NCI-H82 (cell line): ENCODE measurements at regions not wholly inside any gene's neighbourhood (a gene's known extent, or its start where the extent isn't known, plus 50 kb on each side); places are given as distances from the start of the nearest gene placed in this dataset.

Experiments
- DNase-seq: peaks from one replicate; lab custom pipeline; 2025; lab: John Stamatoyannopoulos, UW

DNA sequence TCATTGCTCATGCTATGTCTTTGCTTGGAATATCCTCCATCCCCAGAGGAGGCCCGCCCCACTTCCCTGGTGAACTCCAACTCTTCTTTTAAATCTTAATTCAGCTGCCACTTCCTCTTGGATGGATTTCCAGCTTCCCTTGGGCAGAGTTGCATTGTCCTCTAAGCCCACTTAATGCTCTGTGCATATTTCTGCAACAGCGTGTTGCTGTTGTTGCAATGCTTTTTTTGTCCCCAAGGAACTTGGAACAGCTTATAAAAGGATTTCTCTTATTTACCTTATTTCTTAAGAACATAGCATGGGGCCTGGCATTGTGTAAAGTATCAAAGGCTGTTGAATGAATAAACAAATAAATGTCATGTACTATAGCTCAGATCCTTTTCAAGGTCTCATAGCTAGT lies 507.4 kb downstream of the METTL15 start:
- DNase-seq = no peak

DNA sequence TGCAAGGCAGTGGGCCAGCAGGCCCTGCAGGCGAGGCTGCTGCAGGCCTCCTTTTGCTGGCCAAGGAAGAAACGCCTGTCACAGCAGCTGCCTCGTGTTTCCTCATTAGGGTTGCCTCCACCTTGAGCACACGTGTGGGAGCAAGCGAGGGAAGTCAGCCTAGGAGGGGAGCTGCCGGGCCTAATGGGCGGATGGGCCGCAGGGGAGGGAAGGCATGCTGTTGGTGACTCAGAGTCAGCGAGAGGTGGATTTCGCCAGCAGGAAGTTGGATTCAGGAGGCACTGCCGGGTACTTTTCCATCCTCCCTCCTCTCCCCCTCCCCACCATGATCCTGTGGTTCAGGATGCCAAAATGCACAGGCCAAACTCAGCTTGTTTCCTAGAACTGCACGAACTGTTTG lies 498.7 kb downstream of the METTL15 start:
- DNase-seq = no peak

DNA sequence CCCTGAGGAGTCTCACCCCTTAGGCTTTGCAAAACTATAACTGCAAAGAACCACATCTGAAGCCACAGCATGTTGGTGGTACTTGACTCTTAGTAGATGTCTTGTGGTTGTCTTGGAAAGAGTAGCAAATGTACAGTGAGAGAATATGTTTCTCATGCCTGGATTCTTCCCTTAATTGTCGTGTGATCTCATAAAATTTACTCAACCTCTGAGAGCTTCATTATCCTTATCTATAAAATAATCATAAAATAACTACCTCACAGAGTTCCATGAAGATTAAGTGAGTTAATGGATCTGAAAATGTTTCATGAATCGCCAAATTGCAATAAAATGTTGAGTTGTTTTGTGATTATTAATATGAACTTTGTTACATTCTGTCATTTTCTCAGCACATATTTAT lies 491.5 kb downstream of the METTL15 start:
- no peak for DNase-seq

DNA sequence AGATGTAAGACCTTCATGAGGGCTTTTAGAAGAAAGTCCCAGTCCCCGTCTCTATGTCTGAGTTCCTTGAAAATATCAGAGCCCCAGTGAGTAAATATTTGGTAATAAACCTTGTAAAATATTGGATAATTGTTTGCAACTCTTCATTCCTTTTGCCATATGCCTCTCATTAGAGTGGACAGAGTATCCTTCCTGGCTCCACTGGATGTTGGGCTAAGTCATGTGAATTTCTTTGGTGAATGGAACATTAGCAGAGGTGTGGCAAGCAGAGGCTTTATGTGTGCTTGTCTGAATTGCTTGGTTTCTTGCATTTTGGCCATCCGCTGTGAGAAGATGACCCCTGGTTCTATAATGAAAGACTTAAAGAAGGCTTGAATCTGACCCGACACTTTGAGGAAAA lies 490.3 kb downstream of the METTL15 start:
- DNase-seq = no peak

DNA sequence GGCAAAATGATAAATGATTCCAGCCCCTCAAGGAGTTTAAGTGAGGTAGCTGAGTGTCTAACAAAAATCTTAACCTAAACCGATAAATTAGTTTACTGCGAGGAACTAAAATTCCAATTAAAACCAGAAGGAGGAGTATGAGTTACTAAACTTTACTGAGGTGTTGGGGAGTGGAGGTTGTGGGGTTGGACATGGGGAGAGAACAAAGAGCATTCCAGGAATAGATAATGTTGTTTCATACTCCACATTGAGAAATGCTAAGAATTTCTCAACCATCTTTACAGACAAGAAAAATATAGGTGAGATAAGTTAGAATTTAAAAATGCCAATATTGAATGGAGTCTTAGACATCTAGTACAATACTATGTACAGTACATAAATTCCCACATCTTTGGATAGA lies 488.6 kb downstream of the METTL15 start:
- DNase-seq = no peak

DNA sequence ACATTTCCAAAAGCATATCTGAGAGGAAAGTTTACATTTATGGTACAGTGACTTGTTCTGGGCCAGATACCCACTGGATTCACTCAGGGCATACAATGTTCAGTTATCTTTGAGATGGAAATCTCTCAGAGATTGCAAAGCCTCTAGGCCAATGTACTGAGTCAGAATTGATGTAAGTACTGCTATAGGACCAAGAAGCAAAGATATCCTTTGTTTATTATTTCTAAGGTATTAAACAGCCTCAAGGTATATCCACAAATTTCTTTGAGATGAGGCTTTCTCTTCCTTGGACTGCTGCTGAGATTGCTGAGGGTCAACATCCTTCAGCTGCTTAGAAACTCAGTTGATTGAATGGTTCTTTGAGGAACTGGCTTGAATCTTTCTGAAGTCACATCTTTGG lies 484.0 kb downstream of the METTL15 start:
- DNase-seq = no peak

DNA sequence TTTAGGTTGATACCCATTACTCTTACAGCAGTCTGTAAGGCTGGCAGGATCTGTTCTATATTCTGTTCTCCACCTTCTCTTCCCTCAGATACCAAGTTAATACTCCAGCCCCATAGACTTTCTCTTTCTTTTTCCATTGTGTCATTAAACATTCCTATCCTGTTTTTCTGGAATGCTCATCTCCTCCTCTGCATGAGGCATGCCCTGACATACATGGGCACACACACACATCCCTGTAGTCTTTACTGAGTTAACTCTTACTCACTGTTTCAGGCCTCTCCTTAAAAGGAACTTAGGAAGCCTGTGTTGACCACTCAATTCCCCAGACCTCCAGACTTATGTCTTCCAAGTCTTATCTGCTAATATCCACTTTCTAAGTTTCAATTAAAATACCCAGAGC lies 476.8 kb downstream of the METTL15 start:
- no peak for DNase-seq

DNA sequence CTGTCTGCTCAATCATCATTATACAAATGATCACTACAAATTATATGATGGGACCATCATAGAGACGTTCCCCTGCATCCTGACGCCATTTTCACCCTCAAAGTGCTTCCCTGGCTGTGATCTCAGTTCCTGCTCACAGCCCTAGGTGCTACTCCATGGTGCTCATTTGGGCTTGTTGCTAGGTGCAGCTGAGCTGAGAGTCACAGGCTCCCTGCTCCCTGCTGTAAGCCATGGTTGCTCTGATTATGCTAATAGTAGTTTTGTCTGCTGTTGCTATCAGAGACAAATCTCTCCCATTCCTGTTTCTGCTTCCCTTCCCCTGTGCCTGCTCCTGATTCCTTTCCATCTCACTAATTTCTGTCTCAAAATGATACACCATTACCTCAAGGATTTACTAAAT lies 474.3 kb downstream of the METTL15 start:
- no peak for DNase-seq

DNA sequence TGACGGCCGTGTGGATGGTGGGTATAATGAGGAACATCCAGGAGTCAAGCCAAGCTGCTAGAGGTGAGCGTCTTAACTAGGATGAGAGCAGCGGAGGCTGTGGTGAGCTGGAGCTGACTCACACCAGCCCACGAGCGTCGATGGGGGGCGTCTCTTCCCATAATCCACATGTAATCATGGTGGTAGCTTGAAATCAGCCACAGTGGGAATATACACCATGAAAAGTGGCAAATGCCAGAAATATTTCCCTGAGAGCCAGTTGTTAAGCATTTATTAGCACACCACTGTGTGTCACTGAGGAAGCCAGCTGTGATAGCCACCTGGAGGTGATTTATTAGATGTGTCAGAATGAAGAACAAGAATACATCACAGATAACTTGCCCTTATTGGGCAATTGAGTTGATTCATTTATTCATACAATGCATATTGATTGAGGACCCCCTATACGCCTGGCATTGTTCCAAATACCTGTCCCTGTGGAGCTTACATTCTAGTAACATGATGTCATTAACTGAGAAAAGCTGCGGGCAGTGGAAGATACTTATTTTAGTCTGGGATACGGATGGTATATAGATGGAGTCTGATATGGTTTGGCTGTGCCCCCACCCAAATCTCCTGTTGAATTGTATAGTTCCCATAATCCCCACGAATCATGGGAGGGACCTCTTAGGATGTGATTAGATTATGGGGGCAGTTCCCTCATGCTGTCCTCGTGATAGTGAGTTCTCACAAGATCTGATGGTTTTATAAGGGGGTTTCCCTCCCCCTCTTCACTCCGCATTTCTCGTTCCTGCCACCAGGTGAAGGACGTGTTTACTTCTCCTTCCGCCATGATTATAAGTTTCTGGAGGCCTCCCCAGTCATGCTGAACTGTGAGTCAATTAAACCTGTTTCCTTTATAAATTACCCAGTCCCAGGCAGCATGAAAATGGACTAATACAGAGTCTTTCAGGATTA lies 473.4 kb downstream of the METTL15 start:
- DNase-seq = no peak

DNA sequence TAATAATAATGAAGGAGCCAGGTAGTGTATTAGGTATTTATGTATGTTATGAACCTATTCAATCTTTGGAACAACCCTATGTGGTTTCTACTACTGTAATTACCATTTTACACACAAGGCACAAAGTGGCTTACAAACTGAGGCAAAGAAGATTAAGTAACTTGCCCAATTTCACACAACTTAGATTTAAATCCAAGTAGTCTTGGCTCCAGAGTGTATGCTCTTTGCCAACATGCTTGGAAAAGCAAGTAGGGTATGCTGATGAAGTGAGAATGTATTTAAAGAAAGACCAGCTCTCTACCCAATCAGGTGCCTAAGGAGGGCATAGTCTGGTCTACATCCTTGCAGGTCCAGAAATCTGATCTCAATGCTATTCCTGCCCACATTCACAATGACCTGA lies 463.2 kb downstream of the METTL15 start:
- DNase-seq = no peak

DNA sequence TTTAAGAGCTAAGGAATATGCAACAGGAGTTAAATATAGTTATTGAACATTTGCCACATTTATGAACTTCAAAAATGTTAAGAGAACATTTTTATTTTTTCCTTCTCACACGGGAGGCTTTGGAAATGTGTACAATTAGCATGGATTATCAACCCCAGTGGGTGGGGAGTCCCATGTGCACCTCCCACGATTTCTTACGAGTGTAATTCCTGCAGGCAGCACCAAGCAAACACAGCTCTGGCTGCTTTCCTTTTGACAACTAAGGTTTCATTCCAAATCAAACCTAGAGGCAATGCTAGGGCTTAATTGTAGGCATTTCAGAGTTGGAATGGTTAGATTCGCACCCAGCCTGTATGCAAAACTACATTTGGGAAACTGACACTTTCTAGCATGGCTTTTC lies 460.9 kb downstream of the METTL15 start:
- DNase-seq = no peak

DNA sequence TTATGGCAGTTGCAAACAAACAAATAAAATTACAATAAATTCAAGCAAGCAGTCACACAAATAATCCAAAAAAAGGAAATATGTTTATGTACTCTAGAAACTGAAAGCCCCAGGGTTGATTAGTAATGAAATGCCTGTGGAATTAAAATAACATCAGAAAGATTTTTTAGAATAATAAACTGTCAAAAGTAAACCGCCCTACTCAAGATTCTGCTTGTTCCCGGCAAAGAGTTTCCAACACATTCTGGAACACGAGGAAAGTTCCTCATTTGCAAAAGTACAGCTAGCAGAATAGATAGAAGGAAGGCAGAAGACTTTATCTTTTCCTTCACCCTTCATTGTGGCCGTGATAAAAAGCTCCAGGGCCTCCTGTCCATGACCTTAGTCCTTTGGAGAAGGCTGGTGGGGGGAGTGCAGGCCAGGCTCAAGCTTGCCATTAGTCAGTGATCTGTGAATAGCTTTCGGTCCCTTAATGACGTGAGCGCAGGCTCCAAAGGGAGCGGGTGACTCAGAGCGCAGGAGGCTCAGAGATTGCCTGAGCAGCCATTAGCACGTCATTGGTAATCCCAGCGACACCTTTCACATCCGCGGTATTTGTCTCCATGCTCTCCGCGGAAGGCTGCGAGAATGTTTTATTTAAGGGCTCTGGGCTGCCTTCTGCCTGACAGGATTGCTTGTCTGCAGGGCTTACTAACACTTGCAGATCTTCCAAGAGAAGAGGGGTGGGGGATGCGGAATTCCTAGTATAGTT lies 458.3 kb downstream of the METTL15 start:
- peak; percentile 80 for DNase-seq

DNA sequence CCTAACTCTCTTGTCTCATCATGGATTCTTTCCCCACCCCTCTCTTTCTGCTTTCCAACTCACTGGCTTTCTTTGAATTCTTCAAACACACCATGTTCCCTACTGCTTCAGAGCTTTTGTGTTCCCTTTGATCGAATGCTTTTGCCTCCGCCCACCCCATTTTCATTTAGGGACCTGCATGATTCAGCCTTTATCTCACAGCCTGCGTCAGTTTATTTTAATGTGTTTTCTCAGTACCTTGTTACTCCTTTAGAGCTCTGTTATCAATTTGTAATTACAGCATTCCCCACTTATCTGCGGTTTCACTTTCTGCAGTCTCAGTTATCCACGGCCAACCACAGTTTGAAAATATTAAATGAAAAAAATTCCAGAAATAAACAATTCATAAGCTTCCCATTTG lies 451.3 kb downstream of the METTL15 start:
- DNase-seq = no peak

DNA sequence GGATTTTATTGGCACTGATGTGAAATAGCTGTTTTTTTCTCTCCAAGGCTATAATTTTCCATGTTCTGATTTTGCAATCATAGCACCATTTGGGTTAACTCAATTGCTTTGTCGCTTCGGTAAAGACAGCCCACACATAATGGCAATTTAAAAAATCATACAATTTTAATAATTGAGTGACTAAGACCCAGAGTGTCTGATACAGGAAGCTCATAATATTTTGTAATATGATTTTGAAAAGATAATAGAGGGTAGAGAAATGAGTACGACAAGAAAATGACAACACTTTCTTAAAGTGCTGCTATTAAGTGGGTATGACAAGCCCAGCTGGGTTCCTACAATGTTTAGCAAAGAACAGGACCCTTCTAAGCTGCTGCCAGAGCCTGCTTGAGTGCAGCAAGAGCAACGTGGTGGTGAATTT lies 439.1 kb downstream of the METTL15 start:
- no peak for DNase-seq

DNA sequence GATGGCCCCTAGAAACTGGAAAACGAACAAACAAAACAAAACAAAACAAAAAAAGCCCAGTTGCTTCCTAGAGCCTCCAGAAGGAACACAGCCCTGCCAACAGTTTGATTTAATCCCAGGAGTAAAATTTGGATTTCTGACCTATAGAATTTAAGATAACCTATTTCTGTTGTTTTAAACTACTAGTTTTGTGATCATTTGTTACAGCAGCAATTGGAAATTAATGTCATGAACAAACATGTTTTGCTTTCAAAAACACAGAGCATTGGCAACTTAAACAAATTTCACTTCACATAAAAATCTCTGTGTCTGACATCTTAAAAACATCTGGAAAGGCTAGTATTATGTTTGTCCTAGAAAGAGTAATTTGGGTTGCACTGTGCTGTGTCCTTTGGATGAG lies 437.3 kb downstream of the METTL15 start:
- no peak for DNase-seq

DNA sequence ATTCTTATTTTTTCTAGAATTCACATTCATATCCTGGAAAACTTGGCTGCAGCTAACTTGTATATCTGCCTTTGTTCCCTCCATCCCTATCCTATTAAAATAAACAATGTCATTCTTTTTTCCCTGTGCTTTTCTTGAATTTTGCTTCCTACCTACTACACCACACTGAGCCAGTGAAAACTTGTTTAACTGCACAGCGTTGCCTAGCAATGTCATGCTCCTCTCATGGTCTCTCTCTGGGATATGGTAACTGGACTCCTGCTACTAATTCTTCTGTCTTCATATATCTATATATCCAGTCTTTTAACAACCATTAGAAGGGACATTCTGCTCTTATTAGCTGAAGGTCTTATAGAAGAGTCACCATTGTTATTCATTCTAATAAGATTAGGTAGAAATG lies 434.4 kb downstream of the METTL15 start:
- DNase-seq = no peak

DNA sequence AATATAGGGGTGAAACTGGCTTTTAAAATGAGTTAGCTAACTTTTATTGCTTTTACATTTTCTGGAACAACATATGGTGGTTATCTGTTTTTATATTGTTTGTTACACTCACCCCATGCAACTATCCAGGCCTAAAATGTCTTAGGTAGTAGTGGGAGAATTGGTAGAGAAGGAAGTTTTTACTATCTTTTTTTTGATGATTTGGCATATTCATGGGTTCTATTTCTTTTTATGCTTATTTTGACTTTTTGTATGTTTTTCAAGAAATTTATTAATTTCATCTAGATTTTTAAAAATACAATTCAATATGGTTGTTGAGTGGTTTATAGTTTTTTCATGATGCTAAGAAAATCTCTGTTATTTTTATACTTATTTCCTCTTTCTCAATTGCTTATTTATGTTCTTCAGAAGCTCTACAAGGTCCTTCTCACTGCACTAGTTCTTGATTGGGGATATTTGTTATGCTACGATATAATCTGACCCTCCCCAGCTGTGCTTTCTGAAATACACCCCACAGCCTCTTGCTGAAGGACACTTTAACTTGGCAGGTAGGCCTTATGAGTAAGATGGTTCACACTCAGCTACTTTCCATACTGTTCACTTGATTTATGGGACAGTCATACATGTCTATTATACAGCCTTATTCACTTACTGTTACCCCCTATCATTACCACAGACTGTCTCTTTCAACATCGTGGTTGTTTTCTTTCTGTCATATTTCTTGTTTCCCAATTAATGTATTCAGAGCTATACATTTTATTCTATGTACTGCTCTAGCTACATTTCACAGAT lies 431.2 kb downstream of the METTL15 start:
- DNase-seq = no peak

DNA sequence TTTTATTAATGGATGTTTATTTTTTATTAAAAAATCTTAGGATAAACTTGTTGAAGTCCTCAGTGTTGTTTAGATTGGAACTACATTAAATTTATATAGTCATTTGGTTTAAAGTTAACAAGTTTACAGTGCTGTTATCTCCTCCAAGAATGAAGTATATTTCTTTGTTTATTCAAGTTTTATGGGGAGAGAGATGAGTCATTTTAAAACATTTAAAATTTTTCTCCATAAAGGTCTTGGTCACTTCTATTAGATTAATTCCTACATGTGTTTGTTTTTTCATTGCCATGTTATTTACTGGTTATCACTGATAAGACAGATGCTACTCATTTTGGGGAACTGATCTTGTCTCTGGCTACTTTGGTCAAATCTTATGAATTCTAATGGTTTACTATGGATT lies 429.6 kb downstream of the METTL15 start:
- no peak for DNase-seq

DNA sequence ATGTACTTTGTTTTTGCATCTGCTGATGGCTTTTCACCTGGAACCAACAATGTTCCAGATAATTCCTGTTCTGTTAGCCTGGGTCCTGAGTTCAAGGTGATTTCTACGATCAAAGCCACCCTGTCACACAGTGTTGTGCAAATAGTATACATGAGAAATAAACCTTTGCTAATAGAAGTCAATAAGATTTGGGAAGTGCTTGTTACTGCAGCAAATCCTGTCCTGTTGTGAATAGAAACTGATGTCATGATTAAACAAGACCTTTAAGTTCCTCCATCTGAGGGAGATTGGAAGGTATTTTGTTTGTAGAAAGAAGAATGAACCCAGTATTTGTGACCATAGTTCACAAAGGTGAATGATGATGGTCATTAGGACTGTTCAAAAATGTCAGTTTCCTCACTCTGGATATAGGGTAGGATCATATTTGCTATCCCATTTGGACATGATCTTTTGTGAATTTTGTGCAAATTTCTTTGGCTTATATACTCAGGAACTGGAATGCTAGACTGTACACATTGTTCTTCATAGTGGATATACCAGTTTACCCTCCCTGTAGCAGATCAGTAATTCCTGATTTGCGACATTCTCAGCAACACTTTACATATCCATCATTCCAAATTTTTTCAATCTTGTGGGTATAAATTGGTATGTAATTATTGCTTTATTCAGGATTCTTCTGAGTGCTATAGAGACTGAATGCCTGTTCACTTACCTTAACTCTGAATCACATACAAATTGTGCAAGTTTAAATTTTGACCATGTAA lies 428.5 kb downstream of the METTL15 start:
- DNase-seq = no peak

DNA sequence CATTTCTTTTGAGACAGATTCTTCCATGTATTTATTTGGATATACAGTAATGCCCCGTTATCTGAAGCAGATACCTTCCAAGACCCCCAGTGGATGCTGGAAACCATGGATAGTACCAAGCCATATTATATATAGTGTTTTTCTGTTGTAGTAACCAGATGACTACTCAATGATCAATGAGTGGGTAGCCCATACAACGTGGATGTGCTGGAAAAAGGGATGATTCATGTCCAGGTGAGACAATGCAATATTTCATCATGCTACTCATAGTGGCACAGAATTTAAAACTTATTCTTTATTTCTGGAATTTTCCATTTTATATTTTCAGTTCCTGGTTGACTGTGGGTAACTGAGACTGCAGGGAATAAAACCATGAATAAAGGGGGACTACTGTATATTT lies 427.5 kb downstream of the METTL15 start:
- DNase-seq = no peak

DNA sequence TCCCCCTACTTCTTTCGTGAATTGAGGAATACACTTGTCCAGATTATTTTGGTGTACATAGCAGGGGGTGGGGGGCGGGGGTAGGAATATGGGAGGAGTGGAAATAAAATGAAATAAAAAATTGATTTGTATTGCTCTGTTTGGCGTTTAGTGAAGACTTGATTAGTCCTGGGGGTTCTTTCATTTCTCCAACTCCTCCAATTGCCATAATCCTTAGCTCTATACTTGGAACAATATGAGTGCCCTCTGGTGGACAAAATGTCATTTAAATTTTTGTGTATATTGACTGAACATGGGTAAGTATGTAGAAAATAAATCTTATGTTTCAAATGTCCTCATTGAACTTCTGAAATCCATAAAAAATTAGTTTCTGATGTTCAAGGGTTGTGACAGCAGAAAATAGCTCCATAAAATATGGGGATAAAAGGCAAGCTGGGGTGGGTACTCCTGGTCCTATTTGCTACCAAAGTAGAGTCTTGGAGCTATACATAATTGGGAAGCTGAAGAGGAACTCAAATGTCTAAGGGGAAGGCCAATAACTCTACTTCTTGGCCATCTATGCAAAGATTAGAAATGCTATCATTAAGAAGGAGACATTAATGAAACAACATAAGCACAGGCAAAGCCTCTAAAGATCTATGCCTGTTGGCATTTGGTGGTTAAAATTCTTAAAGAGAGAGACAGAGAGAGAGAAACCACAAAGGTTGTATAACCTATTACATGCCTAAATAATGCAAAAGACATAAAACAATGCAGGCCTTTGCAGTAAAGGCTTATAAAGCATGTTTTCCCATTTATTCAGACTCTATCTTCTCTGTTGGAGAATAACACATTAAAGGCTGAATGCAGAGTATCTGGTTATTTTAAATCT lies 421.6 kb downstream of the METTL15 start:
- peak; percentile 66 for DNase-seq
